OCI-M1 (cell line): ENCODE measurements at regions not wholly inside any gene's neighbourhood (a gene's known extent, or its start where the extent isn't known, plus 50 kb on each side); places are given as distances from the start of the nearest gene placed in this dataset.

ENCODE experiments used
- DNase-seq: peaks from one replicate; lab custom pipeline; 2025; lab: John Stamatoyannopoulos, UW

- no peak for DNase-seq
Observed at GRCh38 chr4:177047851-177048174, 255.1 kb upstream of the VEGFC start.

- DNase-seq = peak; percentile 81
Observed at GRCh38 chr4:177051473-177052060, 258.1 kb upstream of the NEIL3 start.

- DNase-seq = no peak
Observed at GRCh38 chr4:177052211-177052934, 257.3 kb upstream of the NEIL3 start.

GRCh38 chr4:177057186-177057585 lies 252.5 kb upstream of the NEIL3 start:
- DNase-seq = no peak

- no peak for DNase-seq
Observed at GRCh38 chr4:177064116-177064515, 245.6 kb upstream of the NEIL3 start.

GRCh38 chr4:177064729-177065394 lies 244.8 kb upstream of the NEIL3 start:
- peak; percentile 7 for DNase-seq

- DNase-seq = no peak
Observed at GRCh38 chr4:177066746-177067145, 242.9 kb upstream of the NEIL3 start.

GRCh38 chr4:177070533-177071058 lies 239.1 kb upstream of the NEIL3 start:
- peak; percentile 13 for DNase-seq

- no peak for DNase-seq
Observed at GRCh38 chr4:177077095-177077971, 232.3 kb upstream of the NEIL3 start.

- DNase-seq = peak; percentile 14
Observed at GRCh38 chr4:177079327-177079726, 230.3 kb upstream of the NEIL3 start.

- no peak for DNase-seq
Observed at GRCh38 chr4:177080388-177080787, 229.3 kb upstream of the NEIL3 start.

- no peak for DNase-seq
Observed at GRCh38 chr4:177087060-177087459, 222.6 kb upstream of the NEIL3 start.

GRCh38 chr4:177087499-177087898 lies 222.2 kb upstream of the NEIL3 start:
- DNase-seq = no peak

GRCh38 chr4:177091515-177091914 lies 218.2 kb upstream of the NEIL3 start:
- no peak for DNase-seq

GRCh38 chr4:177092807-177093206 lies 216.9 kb upstream of the NEIL3 start:
- DNase-seq = no peak

GRCh38 chr4:177093964-177094363 lies 215.7 kb upstream of the NEIL3 start:
- peak; percentile 80 for DNase-seq

GRCh38 chr4:177097291-177097690 lies 212.4 kb upstream of the NEIL3 start:
- DNase-seq = no peak

GRCh38 chr4:177099211-177099610 lies 210.5 kb upstream of the NEIL3 start:
- no peak for DNase-seq

- peak; percentile 23 for DNase-seq
Observed at GRCh38 chr4:177100307-177100706, 209.4 kb upstream of the NEIL3 start.

- DNase-seq = no peak
Observed at GRCh38 chr4:177103619-177104018, 206.1 kb upstream of the NEIL3 start.

GRCh38 chr4:177105536-177105935 lies 204.1 kb upstream of the NEIL3 start:
- DNase-seq = no peak

GRCh38 chr4:177107288-177107921 lies 202.3 kb upstream of the NEIL3 start:
- DNase-seq = no peak
